ENCODE measurements at regions not wholly inside any gene's neighbourhood (a gene's known extent, or its start where the extent isn't known, plus 50 kb on each side); places are given as distances from the start of the nearest gene placed in this dataset.
"Not testable (repeated sequence)": the region's sequence is repeated elsewhere in the genome, so short reads cannot be mapped to it uniquely, and the experiment has no call there.

GRCh38 chr20:25992146-25992545, 295.5 kb upstream of the ZNF337 start:
- FAIRE-seq (no peak), DNase-seq (no peak)
- intact Hi-C loops (cut with DNase I) = no loop called here
- Histone ChIP-seq H3K27me3 (ENCODE audit: control insufficient read depth, insufficient read depth, low read length) (no peaks in the 10 kb centered on the region), H3K9ac (ENCODE audit: low read length in 3 of 3) (no peak overlapping the region), H3K27ac (ENCODE audit: low read depth in 2 of 2, low read length in 2 of 2) (no peak overlapping the region), H3K4me3 (ENCODE audit: low read length in 3 of 3) (no peak overlapping the region), H3K36me3 (ENCODE audit: control insufficient read depth in 2 of 3, insufficient read depth in 3 of 3, low read length in 3 of 3) (no peaks in the 10 kb centered on the region), H3K4me1 (ENCODE audit: control insufficient read depth in 2 of 3, insufficient read depth in 2 of 3, low read depth in 1 of 3, low read length in 3 of 3) (no peaks in the 10 kb centered on the region), H3K9me3 (ENCODE audit: control insufficient read depth in 2 of 3, insufficient read depth in 1 of 3, low read length in 3 of 3) (no peaks in the 10 kb centered on the region)
- TF ChIP-seq CTCF (IDR thresholded peaks at IDR 0.05; ENCODE audit: borderline replicate concordance, extremely low read depth, insufficient read depth) = no peak

DNA sequence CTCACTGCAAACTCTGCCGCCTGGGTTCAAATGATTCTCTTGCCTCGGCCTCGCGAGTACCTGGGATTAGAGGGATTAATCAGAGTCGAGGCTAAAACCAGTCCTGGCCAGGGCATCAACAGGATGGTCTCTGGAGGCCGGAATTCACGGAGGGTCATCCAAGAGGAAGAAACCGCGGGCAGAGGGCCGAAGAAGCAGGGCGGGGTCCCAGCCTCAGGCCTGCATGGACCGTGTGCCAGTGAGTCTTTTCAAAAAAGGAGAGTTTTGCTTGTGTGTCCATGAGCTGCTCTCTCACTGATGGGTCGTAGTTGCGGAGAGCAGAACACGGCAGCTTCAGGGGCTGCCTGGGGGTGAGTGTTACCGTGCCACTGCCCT, 295.1 kb upstream of the ZNF337 start:
- Histone ChIP-seq H3K27ac (ENCODE audit: low read depth in 2 of 2, low read length in 2 of 2) (no peak overlapping the region), H3K27me3 (ENCODE audit: control insufficient read depth, insufficient read depth, low read length) (no peaks in the 10 kb centered on the region), H3K9ac (ENCODE audit: low read length in 3 of 3) (no peak overlapping the region), H3K36me3 (ENCODE audit: control insufficient read depth in 2 of 3, insufficient read depth in 3 of 3, low read length in 3 of 3) (no peaks in the 10 kb centered on the region), H3K9me3 (ENCODE audit: control insufficient read depth in 2 of 3, insufficient read depth in 1 of 3, low read length in 3 of 3) (no peaks in the 10 kb centered on the region), H3K4me1 (ENCODE audit: control insufficient read depth in 2 of 3, insufficient read depth in 2 of 3, low read depth in 1 of 3, low read length in 3 of 3) (no peaks in the 10 kb centered on the region), H3K4me3 (ENCODE audit: low read length in 3 of 3) (no peak overlapping the region)
- intact Hi-C loops (cut with DNase I) = no loop called here
- FAIRE-seq (no peak), DNase-seq (no peak)
- no peak for TF ChIP-seq CTCF (IDR thresholded peaks at IDR 0.05; ENCODE audit: borderline replicate concordance, extremely low read depth, insufficient read depth)

DNA sequence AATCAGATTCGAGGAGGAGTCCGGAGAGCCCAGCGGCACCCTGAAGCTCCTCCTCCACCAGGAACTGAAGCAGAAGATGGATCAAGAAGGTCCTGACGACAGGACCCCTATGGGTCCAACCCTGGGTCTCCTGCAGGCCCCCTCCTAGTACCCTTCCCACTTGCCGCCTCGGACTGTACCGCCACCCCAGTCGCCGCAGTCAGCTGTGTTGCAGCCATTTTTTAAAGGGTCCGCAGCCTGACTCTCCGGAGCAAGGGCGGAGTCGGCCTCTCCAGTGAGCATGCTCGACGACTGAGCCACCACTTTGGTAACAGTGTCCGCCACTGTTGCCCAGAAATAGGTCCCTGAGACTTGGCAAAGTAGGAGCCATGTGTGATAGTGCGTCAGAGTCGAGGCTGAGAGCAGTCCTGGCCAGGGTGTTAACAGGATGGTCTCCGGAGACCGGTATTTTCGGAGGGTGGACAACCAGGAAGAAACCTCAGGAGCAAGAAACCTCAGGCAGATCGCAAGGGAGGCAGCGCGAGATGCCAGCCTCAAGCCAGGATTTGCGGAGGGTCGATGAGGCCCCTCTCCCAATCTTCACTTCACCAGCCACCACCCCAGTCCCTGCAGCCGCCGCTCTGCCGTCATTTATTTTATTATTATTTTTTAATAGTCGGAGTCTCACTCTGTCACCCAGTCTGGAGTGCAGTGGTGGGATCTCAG, 294.6 kb upstream of the ZNF337 start:
- no peaks in the 10 kb centered on the region for H3K4me1 ChIP-seq (ENCODE audit: control insufficient read depth in 2 of 3, insufficient read depth in 2 of 3, low read depth in 1 of 3, low read length in 3 of 3)
- H3K9me3 ChIP-seq (ENCODE audit: control insufficient read depth in 2 of 3, insufficient read depth in 1 of 3, low read length in 3 of 3) = no peaks in the 10 kb centered on the region
- H3K36me3 ChIP-seq (ENCODE audit: control insufficient read depth in 2 of 3, insufficient read depth in 3 of 3, low read length in 3 of 3) = no peaks in the 10 kb centered on the region
- H3K27me3 ChIP-seq (ENCODE audit: control insufficient read depth, insufficient read depth, low read length) = no peaks in the 10 kb centered on the region
- no peak for TF ChIP-seq CTCF (IDR thresholded peaks at IDR 0.05; ENCODE audit: borderline replicate concordance, extremely low read depth, insufficient read depth)
- no peak overlapping the region for H3K9ac ChIP-seq (ENCODE audit: low read length in 3 of 3)
- DNase-seq (no peak), FAIRE-seq (no peak)
- H3K4me3 ChIP-seq (ENCODE audit: low read length in 3 of 3) = no peak overlapping the region
- intact Hi-C loops (cut with DNase I) = no loop called here
- H3K27ac ChIP-seq (ENCODE audit: low read depth in 2 of 2, low read length in 2 of 2) = no peak overlapping the region

GRCh38 chr20:25989686-25990085, 293.0 kb upstream of the ZNF337 start:
- FAIRE-seq; H3K4me1 ChIP-seq (ENCODE audit: control insufficient read depth in 2 of 3, insufficient read depth in 2 of 3, low read depth in 1 of 3, low read length in 3 of 3); intact Hi-C loops (cut with DNase I); H3K27ac ChIP-seq (ENCODE audit: low read depth in 2 of 2, low read length in 2 of 2); H3K9ac ChIP-seq (ENCODE audit: low read length in 3 of 3); DNase-seq; H3K9me3 ChIP-seq (ENCODE audit: control insufficient read depth in 2 of 3, insufficient read depth in 1 of 3, low read length in 3 of 3); H3K36me3 ChIP-seq (ENCODE audit: control insufficient read depth in 2 of 3, insufficient read depth in 3 of 3, low read length in 3 of 3); H3K4me3 ChIP-seq (ENCODE audit: low read length in 3 of 3); H3K27me3 ChIP-seq (ENCODE audit: control insufficient read depth, insufficient read depth, low read length): not testable (repeated sequence)
